Right renal pelvis (tissue), 4 donors: ENCODE measurements at regions not wholly inside any gene's neighbourhood (a gene's known extent, or its start where the extent isn't known, plus 50 kb on each side); places are given as distances from the start of the nearest gene placed in this dataset.

ENCODE experiments used
- DNase-seq, 4 donors: peaks; one replicate each; pipeline ENCODE4 v3.0.0-alpha.2; 2013; ENCODE audit warnings: low read depth in 4 of 4, low spot score in 3 of 4, missing footprints in 1 of 4

DNA sequence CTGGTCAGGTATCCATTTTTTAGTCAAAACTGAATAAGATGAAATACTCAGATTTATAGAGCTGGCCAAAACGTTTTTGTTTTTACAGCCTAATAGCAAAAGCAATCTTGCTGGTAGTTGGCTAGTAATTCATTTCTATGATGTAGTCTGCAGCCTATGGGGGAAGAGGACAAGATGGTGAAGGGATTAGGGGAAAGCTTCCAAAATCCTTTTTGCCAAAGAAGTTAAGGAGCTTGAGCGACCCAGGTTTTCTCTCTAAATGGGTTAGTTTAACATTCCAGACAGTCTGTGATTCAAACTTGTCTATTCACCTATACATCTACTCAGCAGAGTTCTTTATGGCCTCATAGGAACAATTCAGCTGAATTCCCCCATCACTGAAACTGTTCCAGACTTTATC is 89.8 kb upstream of the SPRY1 start:
- no peak for DNase-seq

DNA sequence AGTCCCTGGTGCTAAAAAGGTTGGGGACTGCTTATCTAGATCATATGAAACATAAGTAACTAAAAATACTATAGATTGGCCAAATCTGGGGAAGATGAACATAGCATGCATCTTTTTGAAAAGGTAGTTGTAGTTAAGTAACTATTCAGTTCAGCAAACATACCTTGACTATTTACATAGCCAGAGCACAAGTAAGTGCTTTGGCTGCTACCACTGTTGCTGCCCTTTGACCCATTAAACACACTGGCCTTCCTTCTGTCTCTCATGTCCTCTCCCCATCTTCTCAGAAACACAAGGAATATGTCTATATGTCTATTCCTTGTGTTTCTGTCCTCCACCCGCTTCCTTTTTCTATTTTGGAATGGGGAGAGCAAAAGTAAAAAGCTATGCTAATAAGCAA is 87.9 kb upstream of the SPRY1 start:
- DNase-seq: no peak

DNA sequence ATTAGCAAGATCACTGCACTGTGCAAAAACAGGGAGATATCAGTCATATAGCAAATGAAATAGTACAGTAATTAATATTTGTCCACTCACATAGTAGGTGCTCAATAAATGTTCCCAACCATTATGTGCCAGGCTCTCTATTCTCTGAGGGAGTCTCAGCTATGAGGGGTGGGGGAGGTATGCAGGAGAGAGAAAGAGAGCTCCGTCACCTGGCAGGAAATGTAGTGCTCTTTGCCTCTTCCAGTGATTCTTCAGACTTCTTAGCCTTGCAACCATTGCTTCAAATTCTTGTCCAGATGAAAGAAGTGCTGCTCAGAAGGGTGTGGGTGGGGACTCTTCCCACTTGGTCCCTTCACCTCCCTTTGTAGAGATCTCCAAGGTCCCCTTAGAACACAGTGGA is 84.5 kb upstream of the SPRY1 start:
- no peak for DNase-seq

DNA sequence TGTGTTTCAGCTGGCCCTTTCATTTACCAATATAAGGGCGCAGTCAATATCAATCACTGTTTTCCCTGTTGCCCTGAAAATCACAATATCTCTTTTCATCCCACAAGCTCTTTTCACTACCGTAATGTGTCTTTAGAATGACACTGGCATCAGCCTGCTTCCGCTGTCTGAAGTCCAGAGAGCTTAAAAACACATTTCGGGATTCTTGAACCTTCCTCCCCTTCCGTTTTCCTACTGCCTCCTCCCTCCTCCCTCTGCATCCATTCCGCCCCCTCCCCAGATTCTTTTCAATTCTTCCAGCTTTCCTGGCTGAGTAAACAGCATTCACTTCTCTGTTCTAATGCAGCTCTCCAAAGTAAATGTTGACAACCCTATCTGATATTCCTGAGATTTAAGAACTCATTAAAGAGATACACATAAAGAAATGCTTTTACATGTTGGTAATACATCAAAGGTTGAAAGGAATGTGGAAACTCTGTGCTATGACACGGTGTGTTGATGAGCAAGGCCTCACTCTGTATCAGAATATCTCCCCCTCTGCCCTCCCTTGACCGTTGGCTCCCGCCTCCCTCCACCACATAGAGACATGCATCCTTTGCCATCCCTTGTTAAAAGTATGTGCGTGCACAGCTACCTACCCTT is 83.5 kb upstream of the SPRY1 start:
- no peak for DNase-seq

DNA sequence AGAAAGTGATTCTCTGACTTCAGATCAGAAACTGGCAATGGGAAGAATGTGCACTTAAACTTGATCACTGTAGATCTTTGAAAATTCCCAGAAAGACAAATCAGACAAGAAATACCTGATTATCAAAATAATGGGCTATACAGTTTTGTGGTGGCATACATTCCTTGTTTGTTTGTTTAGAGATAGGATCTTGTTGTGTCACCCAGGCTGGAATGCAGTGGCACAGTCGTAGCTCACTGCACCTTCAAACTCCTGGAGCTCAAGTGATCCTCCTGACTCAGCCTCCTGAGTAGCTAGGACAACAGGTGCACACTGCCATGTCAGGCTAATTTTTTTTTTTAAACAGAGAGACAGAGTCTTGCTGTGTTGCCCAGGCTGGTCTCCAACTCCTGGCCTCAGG is 81.0 kb upstream of the SPRY1 start:
- DNase-seq: no peak

DNA sequence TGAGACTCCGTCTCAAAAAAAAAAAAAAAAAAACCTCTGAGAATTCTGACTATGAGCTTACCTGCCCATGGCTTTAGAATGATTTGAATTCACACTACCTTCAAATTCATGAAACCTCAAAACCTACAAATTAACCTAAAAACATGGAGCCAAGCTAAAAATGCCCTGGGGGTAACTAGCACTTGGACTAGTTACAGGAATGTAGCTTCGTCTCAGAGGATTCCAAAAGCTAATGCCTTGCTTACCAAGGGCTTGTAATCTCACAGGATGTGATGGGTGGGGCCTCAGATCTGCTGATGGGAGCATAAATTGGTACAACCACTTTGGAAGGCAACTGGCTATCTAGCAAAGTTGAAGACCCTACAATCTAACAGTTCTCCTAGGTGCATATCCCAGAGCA is 79.4 kb upstream of the SPRY1 start:
- no peak for DNase-seq

DNA sequence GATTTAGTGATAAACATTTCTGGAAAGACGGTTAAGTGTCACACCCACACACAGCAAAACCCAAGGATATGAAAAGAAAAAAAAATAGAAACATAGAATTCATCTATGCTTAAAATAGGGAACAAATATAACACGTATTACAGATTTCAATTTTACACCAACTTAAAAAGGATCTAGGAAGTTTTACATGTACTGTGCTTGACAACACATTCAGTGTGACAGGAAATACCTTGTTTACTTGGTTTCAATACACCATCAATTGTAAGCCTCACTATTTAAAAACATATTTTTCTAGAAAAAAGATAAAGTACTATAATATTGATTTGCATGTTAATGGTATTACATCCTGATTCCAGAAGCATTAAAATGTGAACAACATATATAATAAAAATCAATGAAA is 77.0 kb upstream of the SPRY1 start:
- no peak for DNase-seq

DNA sequence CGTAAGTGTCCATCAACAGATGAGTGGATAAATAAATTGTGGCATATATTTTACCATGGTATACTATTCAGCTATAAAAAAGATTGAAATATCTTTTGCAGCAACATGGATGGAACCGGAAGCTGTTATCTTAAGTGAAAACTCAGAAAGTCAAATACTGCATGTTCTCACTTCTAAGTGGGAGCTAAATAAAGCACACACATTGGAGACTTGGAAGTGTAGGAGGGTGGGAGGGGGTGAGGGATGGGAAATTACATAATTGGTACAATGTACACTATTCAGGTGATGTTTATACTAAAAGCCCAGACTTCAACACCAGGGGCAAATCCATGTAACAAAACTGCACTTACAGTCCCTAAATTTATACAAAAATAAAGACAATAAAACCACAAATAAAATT is 72.6 kb upstream of the SPRY1 start:
- no peak for DNase-seq

DNA sequence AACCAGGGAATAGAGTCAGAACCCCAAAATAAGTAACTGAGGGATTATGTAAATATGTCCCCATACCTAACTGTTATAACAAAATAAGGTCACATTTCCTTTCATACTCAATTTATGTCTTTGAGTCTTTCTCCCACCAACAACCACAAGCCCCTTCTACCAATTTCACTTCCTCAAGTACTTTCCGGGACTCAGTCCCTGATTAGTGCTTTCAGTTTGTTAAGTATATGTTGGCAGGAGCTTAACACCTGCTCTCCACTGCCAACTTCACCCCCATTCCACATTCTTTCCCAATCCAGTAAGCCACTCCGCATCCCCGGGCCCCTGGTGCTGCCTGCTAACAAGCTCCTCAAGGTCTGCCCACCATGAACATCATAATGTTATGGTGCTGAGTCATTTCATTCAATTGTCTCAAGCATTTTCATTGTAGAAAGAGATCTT is 71.3 kb upstream of the SPRY1 start:
- DNase-seq: no peak

DNA sequence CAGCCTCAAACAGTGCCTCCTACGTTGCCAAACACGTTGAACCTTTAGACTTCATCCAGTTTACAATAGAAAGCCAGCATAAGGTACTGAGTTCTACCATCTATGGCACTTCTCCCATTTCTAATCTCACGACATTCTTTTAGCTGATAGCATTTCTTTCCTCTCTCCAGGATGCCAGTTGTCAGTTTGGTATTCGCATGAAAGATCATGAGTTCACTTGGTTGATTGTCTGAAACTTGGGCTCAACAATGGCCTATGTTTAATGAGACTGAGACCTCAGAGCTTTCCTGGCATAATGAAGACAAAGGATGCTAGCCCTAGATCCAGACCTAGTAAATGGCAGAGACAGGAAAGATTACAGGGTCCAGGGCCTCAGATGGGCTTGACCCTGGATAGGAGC is 69.2 kb upstream of the SPRY1 start:
- DNase-seq: no peak

DNA sequence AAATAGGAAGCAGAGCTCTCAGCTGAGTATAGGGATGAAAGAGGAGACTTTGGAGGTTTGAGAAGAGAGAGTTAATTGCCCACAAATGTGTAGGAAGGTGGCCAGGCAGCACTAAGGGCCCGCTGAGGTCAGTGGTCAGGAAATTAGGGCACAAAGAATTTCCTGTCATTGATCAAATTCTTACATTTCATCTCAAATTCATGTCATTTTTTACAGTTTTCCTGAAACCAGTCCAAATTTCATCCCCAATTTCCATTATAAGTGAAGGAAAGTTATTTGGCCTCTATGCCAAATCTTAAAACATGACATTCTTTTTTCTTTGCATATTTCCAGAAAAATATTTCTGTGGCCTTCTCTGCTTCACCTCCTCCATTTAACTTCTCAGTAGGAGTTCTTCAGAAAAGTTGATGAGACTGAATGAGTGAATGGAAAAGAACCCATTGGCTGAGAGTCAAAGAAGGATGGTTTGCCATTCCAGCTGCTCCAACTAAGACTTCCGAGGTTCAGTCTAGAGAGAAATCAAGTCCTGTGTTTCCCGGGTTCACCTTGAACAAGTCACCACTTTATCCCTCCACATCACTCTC is 68.7 kb upstream of the SPRY1 start:
- no peak for DNase-seq

DNA sequence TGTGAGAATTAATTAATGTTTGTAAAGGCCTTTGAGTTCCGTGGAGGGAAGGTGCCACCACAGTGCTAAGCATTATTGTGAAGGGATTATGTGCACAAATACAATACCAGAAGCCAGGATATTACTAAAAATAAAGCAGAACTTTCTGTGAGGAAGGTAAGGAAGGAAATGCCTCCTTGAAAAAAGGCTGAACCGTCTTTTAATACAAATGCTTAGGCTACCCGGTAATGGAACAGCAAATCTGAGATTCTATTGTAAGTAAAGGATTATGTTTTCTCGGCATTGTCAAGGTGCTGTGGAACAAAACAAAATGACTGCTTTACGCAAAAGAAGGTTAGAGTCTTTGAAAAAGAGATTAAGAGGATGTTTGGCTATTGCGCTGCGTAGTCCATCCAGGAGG is 57.9 kb upstream of the SPRY1 start:
- DNase-seq: no peak

DNA sequence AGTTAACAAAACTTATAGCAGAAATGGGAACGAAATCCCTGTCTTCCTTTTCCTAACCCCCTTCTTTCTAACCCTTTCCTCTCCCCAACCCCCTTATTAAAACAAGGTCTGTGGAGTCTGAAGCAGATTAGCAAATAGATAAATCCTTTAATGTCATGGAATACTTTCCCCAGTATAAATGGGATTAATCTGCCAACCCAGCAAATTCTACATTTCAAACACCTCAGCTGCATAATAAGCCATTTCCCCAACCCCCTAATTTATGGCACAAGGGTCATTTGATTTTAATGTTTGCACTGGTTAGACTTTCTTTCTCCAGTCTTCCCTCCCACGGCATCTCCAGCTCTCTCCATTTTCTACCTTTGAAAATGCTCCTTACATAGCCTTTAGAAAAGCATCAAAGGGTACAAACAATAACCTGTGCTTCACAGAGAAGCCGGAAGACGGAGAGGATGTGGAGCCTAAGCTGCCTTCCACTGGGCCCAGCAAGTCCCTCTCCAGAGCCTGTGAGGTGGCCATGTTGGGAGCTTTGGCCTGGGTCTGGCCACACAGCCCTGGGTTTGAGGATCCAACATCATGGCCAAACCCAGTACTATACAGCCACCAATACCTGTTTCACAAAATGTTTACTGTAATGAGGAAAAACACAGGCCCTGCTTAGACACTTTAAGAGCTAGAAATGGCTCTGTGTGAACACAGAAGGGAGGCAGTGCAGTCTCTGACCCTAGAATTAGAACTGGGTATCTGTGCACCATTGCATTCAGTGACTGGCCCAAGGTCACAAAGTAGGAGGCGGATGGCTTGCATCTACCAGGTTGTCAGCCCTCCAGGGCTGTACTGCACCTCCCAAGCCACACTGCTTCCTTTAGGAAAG is 56.9 kb upstream of the SPRY1 start:
- DNase-seq: no peak

DNA sequence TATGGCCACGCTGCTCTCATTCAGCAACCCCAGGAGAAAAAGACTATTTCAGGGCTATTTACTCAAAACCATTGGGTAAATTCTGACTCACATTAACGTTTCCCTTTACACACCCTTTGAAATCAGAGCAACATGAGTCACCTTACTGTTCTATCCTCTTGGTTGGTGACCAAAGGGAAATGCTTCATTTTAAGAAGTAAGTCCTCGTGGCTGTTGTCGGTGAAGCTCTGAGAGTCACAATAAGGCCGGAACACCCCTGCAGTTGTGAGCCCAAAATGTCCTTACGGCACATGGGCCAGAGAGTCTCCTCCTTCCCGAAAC is 56.3 kb upstream of the SPRY1 start:
- DNase-seq: no peak

DNA sequence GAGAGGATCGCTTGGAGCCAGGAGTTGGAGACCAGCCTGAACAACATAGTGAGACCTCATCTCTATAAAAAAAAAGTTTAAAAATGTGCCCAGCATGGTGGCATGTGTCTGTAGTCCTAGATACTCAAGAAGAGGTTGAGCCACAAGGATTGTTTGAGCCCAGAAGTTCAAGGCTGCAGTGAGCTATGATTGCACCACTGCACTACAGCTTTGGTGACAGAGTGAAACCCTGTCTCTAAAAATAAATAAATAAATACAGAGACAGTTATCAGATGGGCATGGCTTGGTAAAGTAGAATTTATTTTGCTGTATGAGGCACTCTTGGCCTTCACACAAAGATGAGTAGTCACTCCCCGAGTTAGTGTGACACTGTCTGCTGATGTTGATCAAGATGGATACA is 54.1 kb upstream of the SPRY1 start:
- DNase-seq: no peak

DNA sequence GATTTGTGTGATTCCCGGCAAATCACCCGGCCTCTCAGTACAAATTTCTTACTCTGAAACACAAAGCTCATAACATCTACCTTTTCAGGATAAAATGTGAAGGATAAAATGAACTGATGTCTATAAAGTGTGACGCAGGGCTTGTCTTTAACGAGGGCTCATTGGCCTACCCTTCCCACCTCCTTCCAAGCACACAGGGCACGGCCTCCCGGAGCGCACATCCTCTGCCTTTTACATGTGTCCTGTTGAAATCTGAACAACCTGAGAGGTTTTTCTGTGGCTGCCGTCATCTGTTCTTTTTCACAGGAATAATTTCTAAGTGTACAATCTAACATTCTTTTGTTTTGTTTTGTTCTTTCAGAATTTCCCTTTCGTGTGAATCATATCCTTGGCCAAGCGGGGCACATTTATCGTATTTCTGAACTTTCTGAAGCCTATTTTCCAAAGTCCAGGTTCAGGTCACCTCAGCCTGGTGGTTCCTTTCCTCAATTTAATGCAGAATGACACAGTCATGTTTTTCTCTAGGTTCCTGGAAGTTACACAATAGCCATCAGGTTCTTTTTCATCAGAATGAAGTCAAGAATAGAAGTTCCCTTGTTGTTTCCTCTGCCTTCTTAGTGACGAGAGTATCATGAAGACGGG is 53.1 kb upstream of the SPRY1 start:
- no peak for DNase-seq

DNA sequence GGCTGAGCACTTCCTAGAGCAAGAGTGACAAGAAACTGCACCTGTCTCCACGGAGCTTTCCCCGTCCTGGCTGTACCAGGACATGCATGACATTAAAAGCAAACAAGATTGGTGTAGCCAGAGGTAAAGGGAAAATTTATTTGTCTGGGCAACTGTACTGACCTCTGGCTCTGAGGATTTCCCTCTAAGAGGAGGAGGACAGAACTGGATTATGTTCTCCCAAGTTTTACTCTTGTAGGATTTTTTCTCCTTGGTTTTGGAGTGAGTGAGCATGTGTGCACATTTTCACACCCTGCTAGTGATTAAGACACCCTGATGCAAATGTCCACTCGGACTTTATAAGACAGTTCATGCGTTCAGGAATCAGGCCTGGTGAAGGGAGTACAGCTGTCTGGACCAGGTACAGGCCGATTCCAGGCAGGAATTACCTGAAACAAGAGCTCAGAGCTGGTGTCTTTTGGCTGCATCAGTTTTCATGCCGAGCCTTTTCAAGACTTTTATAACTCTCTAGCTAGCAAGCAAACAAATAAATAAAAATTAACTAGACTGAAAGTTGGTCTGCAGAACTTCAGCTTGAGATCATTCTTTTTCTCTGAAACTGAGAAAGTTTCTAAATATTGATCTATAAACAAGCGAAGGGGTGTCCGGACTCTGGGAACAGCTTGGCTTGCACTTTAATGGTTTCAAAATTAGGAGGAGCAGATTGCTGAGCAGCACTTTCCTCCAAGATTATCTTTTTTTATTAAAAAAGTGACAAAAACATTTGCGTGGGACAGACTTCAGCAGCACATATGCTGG is 51.3 kb upstream of the SPRY1 start:
- no peak for DNase-seq

DNA sequence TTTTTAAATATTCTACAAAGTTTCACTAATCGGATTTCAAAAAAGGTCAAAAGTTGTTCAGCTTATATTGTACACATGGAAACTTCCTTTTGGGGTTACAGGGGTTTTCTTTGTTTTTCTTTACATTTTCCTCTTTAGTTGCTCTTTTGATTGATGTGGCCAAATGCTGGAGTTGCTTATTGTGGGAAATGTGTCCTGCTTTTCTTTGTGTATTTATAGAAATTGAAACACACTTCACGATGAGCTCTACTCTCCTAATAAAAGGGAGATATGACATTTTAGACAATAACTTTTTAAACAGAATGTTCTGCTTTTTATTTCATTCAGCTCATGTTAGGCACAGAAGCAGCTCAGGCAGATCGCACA is 50.7 kb upstream of the SPRY1 start:
- DNase-seq: no peak

DNA sequence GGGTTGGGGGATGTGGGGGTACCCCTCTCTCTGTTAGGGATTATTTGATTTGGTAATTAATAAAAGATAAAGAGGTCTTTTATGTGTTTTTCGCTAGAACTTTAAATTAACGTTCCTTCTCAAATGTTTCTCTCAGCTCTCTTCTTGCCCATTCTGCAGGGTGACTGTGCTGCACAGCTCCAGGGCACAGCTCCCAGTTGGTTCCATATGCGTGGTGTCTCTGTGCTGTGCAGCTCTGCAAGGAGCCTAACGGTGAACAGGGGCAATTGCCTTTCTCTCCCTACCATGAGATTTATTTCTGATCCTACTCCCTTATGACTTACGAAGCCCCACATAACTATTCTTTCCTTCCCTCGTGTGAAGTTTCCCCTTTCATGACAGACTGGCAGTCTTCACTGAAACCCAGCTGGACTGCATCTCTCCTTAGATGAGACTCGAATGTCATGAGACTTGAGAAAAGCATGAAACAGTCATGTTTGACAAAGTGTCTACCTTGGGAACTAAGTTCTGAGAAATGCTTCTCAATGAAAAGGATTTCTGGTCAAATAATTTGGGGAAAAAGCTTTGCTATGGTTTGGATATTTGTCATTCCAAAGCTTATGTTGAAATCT is 50.2 kb upstream of the SPRY1 start:
- DNase-seq: no peak
